CD4-positive, alpha-beta T cell treated with Interleukin-1 beta for 1 hour (primary cell): ENCODE measurements at regions not wholly inside any gene's neighbourhood (a gene's known extent, or its start where the extent isn't known, plus 50 kb on each side); places are given as distances from the start of the nearest gene placed in this dataset.

Source experiments
- DNase-seq, 2 donors: peaks; one replicate each; pipeline ENCODE4 v3.0.0-alpha.2; 2020 to 2022

DNA sequence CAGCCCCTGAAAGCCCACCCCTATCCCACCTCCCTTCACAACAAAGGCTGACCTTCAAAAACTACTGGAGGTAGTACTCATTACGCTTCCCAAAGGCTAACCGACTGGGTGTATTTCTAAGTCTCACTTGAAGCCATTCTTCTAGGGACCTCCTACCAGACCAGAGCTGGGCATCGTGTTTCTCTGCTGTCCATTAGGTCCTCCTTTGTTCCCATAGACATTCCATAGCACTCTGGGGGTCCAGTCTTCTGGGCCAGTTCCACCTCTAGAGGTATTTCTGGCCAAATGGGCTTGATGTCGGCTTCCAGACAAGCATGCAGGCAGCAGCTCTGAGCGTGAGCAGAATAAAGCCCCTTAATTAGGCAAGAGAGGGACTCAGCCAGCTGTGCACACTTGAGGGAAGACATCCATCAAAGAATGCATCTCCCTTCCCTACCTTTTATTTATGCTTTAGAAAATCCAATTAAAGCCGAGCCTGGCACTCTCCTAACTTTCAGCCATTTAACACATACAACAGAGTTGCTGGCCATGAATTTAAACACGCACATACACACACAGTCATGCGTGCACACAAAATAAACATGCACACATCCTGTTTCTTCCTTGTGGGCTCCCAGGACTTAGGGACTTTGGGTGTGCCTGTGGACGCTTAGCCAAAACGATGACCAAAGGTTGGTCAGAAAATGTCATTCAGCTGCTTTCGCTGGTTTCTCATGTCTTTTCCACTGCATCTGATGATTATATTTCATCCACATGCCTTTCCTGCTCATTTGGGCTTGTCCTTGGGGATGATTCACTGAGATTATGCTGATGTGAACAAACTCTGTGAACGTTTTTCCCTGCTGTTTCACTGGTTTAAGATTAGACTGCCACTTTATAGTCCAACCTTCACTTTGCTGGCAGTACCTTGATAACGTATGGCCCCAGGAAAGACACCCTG, 362.0 kb upstream of the NFE2L3 start:
- no peak for DNase-seq

DNA sequence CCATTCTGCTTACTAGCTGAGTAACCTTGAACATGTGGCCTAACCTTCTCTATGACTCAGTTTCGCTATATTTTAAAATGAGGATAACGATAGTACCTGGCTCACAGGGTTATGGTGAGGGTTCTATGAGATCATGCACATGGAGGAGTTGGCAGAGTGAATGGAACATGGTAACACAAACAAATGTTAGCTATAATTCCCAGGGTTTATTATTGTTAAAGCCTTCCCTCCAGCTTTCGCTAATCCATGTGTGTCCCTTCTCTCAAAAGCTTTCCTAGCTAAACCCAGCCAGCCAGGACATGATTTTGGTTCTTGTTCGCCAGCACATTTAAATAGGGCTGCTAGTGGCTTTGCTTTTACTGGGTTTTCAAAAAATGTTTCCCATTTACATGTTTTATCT, 361.0 kb upstream of the NFE2L3 start:
- no peak for DNase-seq

DNA sequence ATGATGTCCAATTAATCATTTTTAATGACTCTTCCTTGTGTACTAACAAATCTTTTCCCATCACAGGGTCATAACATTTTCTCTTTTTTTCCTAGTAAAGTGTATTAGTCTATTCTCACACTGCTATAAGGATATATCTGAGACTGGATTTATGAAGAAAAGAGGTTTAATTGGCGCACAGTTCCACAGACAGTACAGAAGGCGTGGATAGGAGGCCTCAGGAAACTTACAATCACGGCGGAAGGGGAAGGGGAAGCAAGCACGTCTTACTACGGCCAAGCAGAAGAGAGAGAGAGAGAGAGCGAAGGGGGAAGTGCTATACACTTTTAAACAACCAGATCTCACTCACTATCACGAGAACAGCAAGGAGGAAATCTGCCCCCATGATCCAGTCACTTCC, 359.4 kb upstream of the NFE2L3 start:
- no peak for DNase-seq

DNA sequence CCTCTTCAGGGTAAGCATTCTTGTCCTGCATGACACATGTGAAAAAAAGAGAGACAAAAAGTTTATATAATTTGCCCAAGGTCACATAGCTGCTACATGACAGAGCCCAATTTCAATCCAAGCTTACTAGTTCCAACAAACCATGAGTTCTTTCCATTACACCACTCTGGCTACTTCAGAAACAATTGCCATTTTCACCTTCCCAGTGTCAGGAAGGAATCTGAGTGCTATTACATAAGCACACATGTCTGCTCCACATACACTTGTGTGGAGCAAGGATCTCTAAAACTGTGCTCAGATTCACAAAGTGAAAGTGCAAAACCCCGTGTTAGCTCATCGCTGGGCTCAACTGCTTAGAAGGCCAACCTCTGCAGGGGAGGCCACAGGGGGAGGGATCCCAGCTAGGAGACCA, 356.2 kb upstream of the NFE2L3 start:
- no peak for DNase-seq

DNA sequence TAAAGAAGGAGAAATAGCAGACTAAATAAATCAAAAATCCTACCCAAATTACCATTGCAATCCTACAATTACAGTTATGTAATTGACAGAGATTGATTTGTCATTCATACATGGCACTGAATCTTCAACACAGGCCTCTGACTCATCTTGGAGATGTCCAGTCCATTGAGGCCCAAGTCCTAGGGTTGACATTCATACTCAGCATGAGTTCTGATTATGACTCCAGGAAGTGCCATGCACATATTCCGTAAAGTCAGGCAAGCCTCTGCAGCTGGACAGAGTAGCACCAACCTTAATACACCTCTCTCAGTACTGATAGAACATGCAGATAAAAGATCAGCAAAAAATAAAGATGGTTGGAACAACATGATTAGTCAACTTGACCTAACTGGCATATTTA, 353.7 kb upstream of the NFE2L3 start:
- no peak for DNase-seq

DNA sequence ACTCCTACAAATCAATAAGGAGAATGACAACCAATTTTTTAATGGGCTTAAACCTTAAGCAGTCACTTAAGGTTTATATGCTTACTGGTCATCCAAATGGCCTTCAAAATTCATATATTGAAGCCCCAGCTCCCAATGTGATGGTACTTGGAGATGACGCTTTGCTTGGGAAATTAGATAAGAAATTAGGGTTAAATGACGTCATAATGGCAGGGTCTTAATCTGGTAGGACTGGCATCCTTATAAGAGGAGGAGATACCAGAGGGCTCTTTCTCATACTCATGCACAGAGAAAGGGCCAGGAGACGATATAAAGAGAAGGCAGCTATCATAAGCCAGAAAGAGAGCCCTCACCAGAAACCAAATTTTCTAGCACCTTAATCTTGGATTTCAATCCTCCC, 350.8 kb upstream of the NFE2L3 start:
- no peak for DNase-seq

DNA sequence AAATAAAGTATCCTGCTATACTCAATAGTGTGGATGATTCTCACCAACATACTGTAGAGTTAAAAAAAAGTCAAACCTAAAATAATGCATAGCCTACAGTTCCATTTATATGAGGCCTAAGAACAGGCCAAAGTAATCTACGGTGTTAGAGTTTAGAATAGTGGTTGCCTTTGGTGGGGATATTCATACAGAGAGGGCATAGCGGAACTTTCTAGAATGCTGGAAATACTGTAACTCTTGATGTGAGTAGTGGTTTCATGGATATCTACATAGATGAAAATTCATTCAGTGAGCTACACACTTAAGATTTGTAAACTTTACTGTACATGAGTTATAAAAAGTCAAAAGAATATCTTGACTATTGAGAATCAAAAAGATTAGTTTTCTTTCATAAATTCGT, 349.9 kb upstream of the NFE2L3 start:
- DNase-seq = no peak

DNA sequence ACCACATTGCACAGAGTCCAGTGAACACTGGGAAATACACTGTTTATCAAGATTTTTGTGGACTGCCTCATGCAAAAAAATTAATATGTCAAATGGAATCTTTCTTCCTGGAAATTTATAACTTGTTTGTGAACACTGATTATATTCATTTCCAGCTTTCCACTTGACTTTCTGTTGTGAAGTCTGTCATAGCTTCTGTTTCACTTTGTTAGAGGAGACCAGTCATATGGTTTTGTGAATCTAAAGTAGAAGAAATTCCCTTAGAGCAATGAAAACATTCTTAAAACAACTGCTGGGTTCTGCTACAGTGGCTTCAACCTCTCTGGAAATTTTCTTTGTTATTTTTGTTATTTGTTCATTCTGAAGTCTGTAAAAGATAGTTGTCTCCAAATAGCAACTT, 349.5 kb upstream of the NFE2L3 start:
- no peak for DNase-seq

DNA sequence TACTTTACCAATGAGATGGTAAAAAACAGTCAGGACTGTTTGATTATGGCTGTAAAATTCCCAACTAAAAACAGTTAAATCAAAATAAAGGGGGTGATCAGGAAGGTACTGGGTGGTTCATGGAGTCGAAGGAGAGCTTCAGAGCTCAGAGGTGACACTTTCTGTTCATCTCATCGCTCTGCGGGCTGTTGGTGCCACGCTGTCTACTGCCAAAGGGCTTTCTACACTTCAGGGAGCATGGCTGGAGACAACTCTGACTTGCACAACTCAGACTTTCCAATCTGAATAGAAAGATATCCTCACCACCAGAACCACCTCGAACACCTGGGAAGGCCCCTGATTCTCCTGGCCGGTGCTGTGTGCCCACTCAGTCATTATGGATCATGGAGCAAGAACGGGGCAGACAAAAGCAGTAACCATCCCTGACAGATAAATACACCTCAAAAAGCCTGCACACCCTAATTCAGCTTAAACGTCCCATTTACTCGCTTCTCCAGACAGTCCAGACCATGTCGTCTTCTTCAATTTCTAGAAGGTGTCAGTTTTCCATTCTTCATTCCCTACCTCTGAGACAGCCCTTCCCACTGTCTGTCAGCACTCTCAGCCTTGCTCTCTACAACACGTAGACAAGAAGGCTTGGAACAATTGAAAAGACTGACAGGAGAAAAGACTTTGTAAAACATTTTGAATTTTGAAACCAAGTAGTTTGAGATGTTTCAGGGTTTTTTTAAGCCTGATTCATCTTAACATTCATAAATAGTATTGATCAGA, 348.7 kb upstream of the NFE2L3 start:
- DNase-seq = no peak

DNA sequence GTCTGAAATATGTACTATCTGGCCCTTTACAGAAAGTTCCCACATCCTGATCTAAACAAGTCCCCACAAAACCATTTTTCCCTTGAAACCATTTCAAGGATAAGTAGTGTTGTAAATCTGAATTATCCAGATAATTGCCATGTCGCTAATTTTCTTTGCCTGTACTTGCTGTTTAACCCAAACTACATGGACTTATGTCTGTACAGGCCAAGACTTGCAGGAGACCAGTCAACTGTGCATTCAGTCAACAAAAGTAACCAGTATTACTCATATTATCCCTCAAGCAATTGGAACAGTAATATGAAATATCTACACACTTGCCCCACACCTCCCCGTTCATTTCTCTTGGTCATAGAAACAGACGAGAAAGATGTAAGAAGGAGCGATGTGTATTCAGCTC, 347.8 kb upstream of the NFE2L3 start:
- DNase-seq = no peak

DNA sequence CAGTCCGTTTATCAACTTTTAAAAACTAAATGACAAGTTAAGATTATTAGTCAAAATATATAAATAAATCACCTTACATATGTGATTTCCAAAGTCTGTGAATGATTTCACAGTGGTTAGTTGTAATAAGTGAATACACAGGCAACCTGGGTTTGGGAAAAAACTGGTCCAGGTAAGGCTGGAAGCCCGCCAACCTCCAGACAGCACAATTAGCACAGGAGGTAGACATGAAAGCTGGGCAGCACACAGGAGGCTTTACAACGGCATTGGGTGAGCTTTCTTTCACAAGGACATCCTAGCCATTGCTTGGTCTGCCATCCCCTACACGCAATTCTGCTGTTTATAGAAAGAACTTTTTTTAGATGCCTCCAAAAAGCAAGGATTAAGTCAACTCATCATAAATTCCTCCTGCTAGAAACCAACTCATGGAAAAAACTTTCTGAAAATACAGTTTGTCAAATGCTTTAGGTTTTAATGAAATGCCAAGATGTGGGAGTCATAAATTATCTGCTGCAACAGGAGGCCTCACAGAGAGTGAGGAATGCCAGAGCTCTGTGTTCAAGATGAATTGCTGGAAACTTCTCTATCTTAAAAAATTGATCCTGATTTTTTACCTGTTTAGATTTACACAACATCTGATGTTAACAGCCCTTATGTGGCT, 346.8 kb upstream of the NFE2L3 start:
- DNase-seq = no peak

DNA sequence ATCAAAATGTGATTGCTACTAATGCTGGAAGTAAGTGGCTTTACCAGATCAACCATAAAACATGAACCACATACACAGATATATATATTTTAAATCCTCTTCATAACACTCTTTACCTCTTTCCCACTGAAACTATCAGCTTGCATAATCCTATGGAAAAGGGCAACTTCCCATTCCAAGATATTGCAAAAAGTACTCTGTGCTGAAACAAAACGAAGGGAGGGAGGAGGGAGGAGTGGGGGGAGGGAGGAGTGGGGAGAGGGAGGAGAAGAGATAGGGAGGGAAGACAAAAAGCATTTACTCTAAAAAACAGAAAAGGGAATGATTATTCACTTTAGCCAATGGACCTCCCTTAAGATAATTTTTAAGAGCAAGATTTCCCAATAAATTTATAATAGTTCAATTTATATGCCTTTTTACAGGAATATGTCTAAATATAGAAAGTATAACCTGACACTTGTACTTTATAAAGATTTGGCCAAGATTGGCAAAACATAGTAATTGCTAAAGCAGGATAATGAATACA, 344.8 kb upstream of the NFE2L3 start:
- no peak for DNase-seq

DNA sequence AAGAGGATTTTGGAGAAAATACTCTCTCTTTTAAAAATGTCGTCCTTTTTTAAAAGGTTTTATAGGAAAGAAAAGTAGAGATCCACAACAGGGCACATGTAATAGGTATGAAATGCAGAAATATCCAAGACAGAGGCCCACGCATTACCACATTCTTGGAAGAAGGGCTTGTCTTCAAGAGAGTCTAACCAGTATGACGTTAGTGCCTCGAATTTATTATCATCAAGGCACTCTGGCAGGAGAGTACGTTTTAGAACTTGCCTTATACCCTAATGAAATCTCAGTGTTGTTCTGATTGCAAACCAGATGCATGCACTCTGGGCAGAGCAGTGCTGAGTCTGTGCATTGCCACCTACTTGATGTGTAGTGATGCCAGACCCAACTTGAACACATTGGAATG, 342.6 kb upstream of the NFE2L3 start:
- DNase-seq = no peak

DNA sequence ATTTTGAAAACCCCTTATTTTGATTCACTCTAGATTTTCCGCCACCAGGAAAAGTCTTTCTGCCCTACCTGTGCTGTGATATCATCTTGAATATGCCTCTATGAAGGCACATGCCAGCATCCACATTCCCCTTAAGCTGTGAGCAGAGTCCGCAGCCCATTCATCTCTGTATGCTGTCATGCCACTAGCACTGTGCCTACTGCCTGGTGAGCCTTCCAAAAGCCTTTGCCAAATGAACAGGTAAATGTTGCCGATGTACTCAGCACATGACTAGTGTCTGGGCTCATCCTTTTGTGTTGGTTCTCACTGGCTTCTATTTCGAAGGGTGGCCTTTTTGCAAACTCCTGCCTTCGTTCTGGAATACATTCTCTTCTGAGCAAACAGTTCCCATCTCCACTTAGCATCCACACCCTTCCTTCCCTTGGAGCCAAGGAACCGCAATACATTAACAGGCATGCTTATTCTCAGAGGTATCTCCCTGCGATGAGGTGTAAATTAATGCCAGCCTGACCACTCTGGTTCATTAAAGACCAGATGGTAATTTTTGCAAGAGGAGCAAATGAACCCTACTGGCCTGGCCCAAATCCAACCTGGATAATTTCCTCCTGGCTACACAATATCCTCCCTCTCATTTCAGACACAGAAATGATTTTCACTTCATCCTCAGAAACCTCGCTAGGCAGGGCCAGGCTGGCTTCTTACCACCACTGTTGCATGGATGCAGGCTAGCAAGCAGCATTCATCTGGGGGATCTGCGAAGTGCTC, 339.7 kb upstream of the NFE2L3 start:
- DNase-seq = no peak

DNA sequence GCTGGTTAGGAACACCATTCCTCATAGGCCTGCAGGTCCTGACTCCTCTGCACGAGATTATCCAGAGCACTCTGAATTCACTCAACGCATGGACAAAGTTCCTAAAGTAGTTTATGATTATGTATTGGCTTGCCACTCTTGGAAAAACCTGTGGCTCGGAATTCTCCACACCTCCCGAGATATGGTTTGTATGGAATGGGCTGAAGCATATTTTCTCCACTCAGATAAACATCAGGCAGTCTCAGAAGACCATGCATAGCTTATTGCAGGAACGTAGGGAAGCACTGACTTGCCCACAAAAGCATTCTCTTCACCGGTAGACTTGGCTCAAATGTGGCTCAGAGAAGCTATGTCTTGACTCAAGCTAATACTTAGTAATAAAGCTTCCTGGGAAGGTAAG, 338.6 kb upstream of the NFE2L3 start:
- no peak for DNase-seq

DNA sequence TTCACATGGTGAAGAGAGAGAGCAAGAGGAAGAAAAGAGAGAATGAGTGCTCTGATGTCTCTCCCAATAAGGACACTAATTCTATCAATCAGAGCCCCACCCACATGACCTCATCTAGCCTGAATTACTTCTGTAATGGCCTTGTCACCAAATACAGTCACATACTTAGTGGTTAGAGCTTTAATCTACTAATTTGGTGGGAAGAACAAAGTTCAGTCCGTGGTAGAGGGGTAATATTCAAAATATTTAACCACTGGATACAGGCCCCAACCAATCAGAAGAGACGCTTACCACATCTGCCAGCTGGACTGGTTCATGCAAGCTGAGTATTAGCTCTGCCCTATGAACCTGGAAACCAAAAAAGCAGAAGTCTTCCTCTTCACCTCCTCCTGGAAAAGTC, 336.3 kb upstream of the NFE2L3 start:
- no peak for DNase-seq

DNA sequence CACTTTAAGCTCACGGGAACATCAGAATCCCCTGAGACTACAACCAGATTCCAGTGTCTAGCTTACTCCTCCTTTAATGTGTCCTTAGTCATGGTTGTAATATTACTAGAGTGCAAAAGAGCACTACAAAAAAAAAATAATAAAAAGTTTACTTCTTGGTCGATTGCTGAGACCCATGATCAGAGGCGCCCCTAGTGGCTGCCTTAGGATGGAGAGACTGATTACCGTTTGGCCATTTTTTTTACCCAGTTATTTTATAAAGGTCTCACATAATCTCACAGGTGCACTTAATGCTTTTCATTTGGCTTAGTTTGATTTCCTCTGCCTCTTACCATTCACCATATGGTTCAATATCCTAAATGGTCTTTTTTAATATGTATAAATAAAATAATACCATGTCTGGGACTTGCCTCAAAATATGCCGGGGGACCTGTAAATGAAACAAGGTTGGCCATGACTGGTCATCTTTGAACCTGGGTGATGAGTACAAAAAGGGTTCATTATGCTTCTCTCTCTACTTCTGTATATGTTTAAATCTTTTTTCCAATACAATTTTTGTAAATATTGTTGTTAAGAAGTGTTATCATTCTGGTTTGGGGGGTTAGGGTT, 331.5 kb upstream of the NFE2L3 start:
- DNase-seq = no peak

DNA sequence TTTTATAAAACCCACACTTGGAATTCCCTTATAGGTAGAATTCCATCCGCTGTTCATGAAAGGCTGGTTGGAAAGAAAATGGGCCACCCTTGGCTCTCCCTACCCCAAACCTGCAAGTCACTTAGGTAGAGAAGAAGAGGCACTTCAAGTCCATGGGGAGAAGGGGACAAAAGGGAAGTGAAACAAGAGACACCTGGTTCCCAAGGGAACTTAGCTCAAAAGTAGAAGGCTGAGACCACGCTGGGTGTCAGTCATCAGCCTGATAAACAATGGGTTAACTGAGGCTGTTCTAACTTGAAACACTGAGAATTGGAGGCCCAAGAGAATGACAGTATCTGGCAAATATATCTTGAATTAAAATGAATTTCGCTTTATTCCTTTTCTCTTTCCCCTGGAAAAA, 330.8 kb upstream of the NFE2L3 start:
- no peak for DNase-seq

DNA sequence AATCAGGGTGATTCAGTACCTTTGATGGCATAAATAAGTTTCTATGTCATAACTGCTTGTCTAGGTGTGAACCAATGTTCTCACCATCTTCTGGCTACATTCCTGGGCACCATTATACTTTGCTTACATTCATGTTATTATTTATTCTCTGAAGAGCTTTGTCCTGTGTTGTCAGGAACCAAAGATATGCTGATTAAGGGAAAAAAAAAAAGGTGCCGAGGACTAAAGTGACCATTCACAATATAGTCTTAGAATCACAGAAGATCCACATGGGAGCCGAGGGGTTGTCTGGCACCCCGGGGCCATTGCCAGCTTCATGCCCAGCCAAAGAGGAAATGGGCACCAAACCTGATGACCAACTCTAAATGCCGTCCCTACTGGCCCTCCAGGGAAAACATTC, 329.2 kb upstream of the NFE2L3 start:
- DNase-seq = no peak

DNA sequence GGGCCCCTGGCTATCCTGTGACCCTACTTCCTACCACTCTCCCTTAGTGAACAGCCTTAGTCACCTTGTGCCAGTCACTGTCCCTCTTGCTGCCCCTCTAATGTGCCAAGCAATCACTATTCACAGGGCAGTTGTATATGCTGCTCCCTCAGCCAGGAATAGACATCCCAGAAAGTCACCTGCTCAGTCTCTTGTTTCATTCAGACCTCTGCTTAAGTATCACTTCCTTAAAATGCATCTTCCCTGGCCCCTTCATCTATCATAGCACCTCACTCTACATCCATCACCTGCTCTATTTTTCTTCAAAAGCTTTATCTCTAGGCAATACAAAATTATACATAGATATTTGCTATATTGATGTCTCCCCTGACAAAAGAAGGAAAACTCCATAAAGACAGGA, 328.4 kb upstream of the NFE2L3 start:
- DNase-seq = no peak

DNA sequence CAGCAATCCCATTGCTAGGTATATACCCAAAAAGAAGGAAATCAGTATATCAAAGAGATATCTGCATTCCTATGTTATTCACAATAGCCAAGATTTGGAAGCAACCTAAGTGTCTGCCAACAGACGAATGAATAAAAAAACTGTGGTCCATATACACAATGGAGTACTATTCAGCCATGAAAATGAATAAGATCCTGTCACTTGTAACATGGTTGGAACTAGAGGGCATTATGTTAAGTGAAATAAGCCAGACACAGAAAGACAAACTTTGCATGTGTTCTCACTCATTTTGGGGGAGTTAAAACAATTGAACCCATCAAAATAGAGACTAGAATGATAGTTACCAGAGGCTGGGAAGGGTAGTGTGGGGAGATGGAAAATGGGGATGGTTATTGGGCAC, 323.5 kb upstream of the NFE2L3 start:
- DNase-seq = no peak

DNA sequence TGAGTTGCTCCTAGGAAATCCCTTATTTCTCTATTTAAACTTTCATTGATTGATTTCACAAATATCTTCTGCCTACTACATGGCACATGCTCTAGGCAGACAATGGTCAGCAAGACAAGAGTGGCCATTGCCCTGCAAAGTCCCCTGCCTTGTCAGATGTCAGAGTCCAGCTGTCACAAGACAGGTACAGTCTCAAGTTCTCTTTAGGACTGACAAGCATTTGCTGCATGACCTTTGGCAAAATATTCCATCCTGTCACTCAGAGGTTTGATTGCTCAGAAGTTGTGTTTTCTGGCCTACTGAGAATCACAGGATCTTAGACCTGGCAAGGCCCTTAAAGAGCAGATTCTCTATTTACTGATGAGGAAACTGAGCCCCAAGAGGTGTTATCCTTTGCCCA, 322.3 kb upstream of the NFE2L3 start:
- no peak for DNase-seq
